HepG2 (cell line): ENCODE measurements at regions not wholly inside any gene's neighbourhood (a gene's known extent, or its start where the extent isn't known, plus 50 kb on each side); places are given as distances from the start of the nearest gene placed in this dataset.

Source experiments
- ATAC-seq: fragments of 200-7000 bp; cut with Tn5 transposase; 3 replicates; pipeline ENCODE4 v1.9.1; 2020; ENCODE audit warnings: mild to moderate bottlenecking, moderate library complexity
- BruUV-seq: library from RNA; stranded (reverse); fragments of 400-500 nt; replicated peaks from 2 replicates; lab custom pipeline; 2021; lab: Mats Ljungman, UMichigan
- CTCF ChIA-PET: fragments of 300-600 bp; formaldehyde crosslinking; extraction: SDS; loops from one replicate; lab custom pipeline; 2021; ENCODE audit warnings: low total read pairs, inconsistent platforms, low intra/inter-chr PET ratio; lab: Yijun Ruan, JAX
- POLR2A ChIA-PET: fragments of 350-600 bp; sonication (Branson Sonifier 250); formaldehyde crosslinking; loops from one replicate; lab custom pipeline; 2020; ENCODE audit warnings: antibody characterized with exemption, inconsistent platforms; lab: Yijun Ruan, JAX
- DNase-seq: peaks from one replicate; pipeline ENCODE4 v3.0.0-alpha.2; 2015; ENCODE audit warnings: low spot score
- FAIRE-seq: peaks from 3 replicates; lab custom pipeline; 2011; peaks lifted over from hg19 to GRCh38; lab: Jason Lieb, UNC
- H2AFZ ChIP-seq: one replicate; pipeline ENCODE4 v1.6.1; 2011; ENCODE audit warnings: low read length, inconsistent platforms
- H3K27ac ChIP-seq: fragments of 300-600 bp; 3 replicates; pipeline ENCODE4 v1.8.0; 2011; ENCODE audit warnings: mixed run types, mild to moderate bottlenecking, mixed read lengths, low read length, inconsistent platforms; ENCODE audit not compliant: insufficient read depth; ENCODE audit errors: extremely low read length
- H3K27me3 ChIP-seq, 2 experiments: fragments of 200-600 bp in 1 of 2; 2 replicates in 1 of 2; 3 replicates in 1 of 2; pipeline versions ENCODE4 v1.6.0 to v1.8.0; 2011; ENCODE audit warnings: low read length in 2 of 2, mild to moderate bottlenecking in 2 of 2, moderate library complexity in 2 of 2, inconsistent platforms in 1 of 2; ENCODE audit not compliant: insufficient read depth in 2 of 2, control insufficient read depth in 1 of 2
- H3K36me3 ChIP-seq, 2 experiments: fragments of 200-600 bp in 1 of 2; replicated peaks in 1 of 2; 2 replicates in 1 of 2; 3 replicates in 1 of 2; pipeline versions ENCODE4 v1.5.1 to v1.8.0; 2011; ENCODE audit warnings: low read length in 2 of 2, inconsistent platforms in 1 of 2; ENCODE audit not compliant: insufficient read depth in 2 of 2, control insufficient read depth in 1 of 2
- H3K4me1 ChIP-seq: 2 replicates; pipeline ENCODE4 v1.5.1; 2012; ENCODE audit warnings: low read length, inconsistent platforms; ENCODE audit not compliant: insufficient read depth
- H3K4me2 ChIP-seq: 2 replicates; pipeline ENCODE4 v1.6.0; 2011; ENCODE audit warnings: low read depth, low read length, inconsistent platforms
- H3K4me3 ChIP-seq, 3 experiments: fragments of 200-600 bp in 1 of 3; sonication (generic), shearing (Covaris generic) in 1 of 3; replicated peaks in 1 of 3; 2 replicates each; pipeline ENCODE4 v1.5.1; 2011 to 2016; ENCODE audit warnings: low read length in 3 of 3, inconsistent platforms in 2 of 3, low read depth in 2 of 3, mild to moderate bottlenecking in 2 of 3, control low read depth in 1 of 3, mixed read lengths in 1 of 3; ENCODE audit not compliant: insufficient read depth in 1 of 3
- H3K79me2 ChIP-seq: one replicate; pipeline ENCODE4 v1.6.1; 2011; ENCODE audit warnings: low read length, inconsistent platforms; ENCODE audit not compliant: insufficient read depth
- H3K9ac ChIP-seq: 2 replicates; pipeline ENCODE4 v1.6.0; 2011; ENCODE audit warnings: mild to moderate bottlenecking, low read depth, low read length, inconsistent platforms; ENCODE audit not compliant: insufficient read depth
- H3K9me3 ChIP-seq: 2 replicates; pipeline ENCODE4 v1.5.1; 2012; ENCODE audit warnings: mild to moderate bottlenecking, low read length
- H4K20me1 ChIP-seq: 2 replicates; pipeline ENCODE4 v1.6.0; 2011; ENCODE audit warnings: inconsistent platforms, mild to moderate bottlenecking, low read length, moderate library complexity; ENCODE audit not compliant: insufficient read depth
- AGO1 ChIP-seq: fragments of 200-400 bp; formaldehyde crosslinking; IDR thresholded peaks from 2 replicates; pipeline ENCODE4 v1.6.1; 2017; ENCODE audit warnings: mild to moderate bottlenecking, low read depth, low read length, moderate library complexity; ENCODE audit not compliant: poor library complexity, severe bottlenecking
- BRCA1 ChIP-seq: sonication (generic); formaldehyde crosslinking; IDR thresholded peaks from 2 replicates; pipeline ENCODE4 v1.4.0; 2020; ENCODE audit warnings: missing genetic modification reagents
- EED ChIP-seq: sonication (generic); formaldehyde crosslinking; IDR thresholded peaks from 2 replicates; pipeline ENCODE4 v1.5.0; 2020; ENCODE audit warnings: mild to moderate bottlenecking, missing genetic modification reagents
- FOXJ3 ChIP-seq: sonication (generic); formaldehyde crosslinking; IDR thresholded peaks from 2 replicates; pipeline ENCODE4 v1.4.0; 2020; ENCODE audit warnings: missing genetic modification reagents, mild to moderate bottlenecking, borderline replicate concordance
- GABPB1 ChIP-seq: IDR thresholded peaks from 2 replicates; pipeline ENCODE4 v1.6.1; 2016; ENCODE audit warnings: mild to moderate bottlenecking, missing genetic modification reagents, moderate library complexity, missing compliant biosample characterization
- MXI1 ChIP-seq: IDR thresholded peaks from 3 replicates; pipeline ENCODE4 v1.6.1; 2012; ENCODE audit warnings: low read depth, low read length, inconsistent platforms, borderline replicate concordance
- PAX8 ChIP-seq: sonication (generic); formaldehyde crosslinking; IDR thresholded peaks from 2 replicates; pipeline ENCODE4 v1.8.0; 2022; ENCODE audit warnings: mild to moderate bottlenecking, missing genetic modification reagents, borderline replicate concordance
- ZNF260 ChIP-seq: sonication (generic); formaldehyde crosslinking; IDR thresholded peaks from 2 replicates; pipeline ENCODE4 v1.4.0; 2020; ENCODE audit warnings: missing genetic modification reagents, low read depth, mild to moderate bottlenecking, borderline replicate concordance
- ZNF337 ChIP-seq: sonication (generic); formaldehyde crosslinking; IDR thresholded peaks from 2 replicates; pipeline ENCODE4 v1.5.1; 2020; ENCODE audit warnings: missing genetic modification reagents, low read depth, mild to moderate bottlenecking, borderline replicate concordance
- ZNF343 ChIP-seq: sonication (generic); formaldehyde crosslinking; IDR thresholded peaks from 2 replicates; pipeline ENCODE4 v1.4.0; 2020; ENCODE audit warnings: mild to moderate bottlenecking, missing genetic modification reagents
- WGBS: methylation state at CpG from one replicate; pipeline ENCODE4 v1.1.6; 2017; ENCODE audit warnings: low lambda C conversion rate; 5-methylcytosine and 5-hydroxymethylcytosine counted together
- in situ Hi-C: cut with HindIII; loops from 2 replicates; pipeline ENCODE4 v1.10.0; 2017; ENCODE audit warnings: low pct_unique_long_range_greater_than_20kb; ENCODE audit not compliant: extremely low pct_ligation_motif_present
- intact Hi-C: fragments of 100-400 bp; cut with micrococcal nuclease; formaldehyde crosslinking; loops from one replicate; pipeline ENCODE4 v1.10.0; 2022; ENCODE audit not compliant: unreplicated experiment
- TF ChIP-seq, protein P1 (sequence below): sonication (generic); formaldehyde crosslinking; IDR thresholded peaks from 2 replicates; pipeline ENCODE4 v1.4.0; 2020; ENCODE audit warnings: missing genetic modification reagents
- TF ChIP-seq, protein P2 (sequence below): sonication (generic); formaldehyde crosslinking; IDR thresholded peaks from 2 replicates; pipeline ENCODE4 v1.5.0; 2020; ENCODE audit warnings: missing genetic modification reagents, mild to moderate bottlenecking, borderline replicate concordance
- TF ChIP-seq, protein P3 (sequence below): IDR thresholded peaks from 2 replicates; pipeline ENCODE4 v1.6.1; 2016; ENCODE audit warnings: low read depth, borderline replicate concordance

DNA sequence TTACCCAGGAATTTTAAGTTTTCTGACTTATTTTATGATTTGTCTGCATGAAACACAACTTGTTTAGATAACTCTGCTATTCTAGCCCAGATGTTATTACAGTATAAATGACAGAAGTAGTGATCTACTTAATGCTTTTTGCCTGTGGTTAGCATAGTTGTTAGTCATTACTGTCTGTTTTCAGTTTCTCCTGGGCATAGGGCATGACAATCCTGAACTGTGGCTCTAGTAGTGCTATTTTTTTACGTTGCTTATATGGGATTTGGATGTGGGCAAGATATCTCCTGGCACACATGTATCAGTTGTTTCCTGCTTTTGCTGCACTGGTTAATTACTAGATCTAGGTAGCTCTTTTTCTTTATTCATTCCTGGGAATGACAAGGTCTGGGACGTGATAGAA is 1005.8 kb downstream of the PCDH18 start:
- in situ Hi-C loops: no loop called here
- no peak for ATAC-seq
- BruUV-seq: no TSS peak

More for the DNA sequence above, 1005.8 kb downstream of the PCDH18 start:
- DNase-seq: no peak
- WGBS: 8% methylated on average over 2 of the region's 2 CpGs
- Histone ChIP-seq H3K9me3 (no peaks in the 10 kb centered on the region), H3K4me2 (no peak overlapping the region), H3K27ac (no peak overlapping the region), H3K4me1 (no peaks in the 10 kb centered on the region), H3K27me3 (no peaks in the 10 kb centered on the region), H3K9ac (no peak overlapping the region), H3K36me3 (no peaks in the 10 kb centered on the region), H3K4me3 (no peak overlapping the region), H3K79me2 (no peaks in the 10 kb centered on the region), H4K20me1 (no peaks in the 10 kb centered on the region), H2AFZ (no peak overlapping the region)
- TF ChIP-seq BRCA1 (CRISPR knock-in tag) (no peak), MXI1 (no peak), ZNF337 (no peak), PAX8 (no peak), ZNF260 (CRISPR knock-in tag) (no peak), FOXJ3 (CRISPR knock-in tag) (no peak), GABPB1 (CRISPR knock-in tag) (no peak), EED (no peak), ZNF343 (no peak), AGO1 (no peak)
- TF ChIP-seq, protein P1, sequence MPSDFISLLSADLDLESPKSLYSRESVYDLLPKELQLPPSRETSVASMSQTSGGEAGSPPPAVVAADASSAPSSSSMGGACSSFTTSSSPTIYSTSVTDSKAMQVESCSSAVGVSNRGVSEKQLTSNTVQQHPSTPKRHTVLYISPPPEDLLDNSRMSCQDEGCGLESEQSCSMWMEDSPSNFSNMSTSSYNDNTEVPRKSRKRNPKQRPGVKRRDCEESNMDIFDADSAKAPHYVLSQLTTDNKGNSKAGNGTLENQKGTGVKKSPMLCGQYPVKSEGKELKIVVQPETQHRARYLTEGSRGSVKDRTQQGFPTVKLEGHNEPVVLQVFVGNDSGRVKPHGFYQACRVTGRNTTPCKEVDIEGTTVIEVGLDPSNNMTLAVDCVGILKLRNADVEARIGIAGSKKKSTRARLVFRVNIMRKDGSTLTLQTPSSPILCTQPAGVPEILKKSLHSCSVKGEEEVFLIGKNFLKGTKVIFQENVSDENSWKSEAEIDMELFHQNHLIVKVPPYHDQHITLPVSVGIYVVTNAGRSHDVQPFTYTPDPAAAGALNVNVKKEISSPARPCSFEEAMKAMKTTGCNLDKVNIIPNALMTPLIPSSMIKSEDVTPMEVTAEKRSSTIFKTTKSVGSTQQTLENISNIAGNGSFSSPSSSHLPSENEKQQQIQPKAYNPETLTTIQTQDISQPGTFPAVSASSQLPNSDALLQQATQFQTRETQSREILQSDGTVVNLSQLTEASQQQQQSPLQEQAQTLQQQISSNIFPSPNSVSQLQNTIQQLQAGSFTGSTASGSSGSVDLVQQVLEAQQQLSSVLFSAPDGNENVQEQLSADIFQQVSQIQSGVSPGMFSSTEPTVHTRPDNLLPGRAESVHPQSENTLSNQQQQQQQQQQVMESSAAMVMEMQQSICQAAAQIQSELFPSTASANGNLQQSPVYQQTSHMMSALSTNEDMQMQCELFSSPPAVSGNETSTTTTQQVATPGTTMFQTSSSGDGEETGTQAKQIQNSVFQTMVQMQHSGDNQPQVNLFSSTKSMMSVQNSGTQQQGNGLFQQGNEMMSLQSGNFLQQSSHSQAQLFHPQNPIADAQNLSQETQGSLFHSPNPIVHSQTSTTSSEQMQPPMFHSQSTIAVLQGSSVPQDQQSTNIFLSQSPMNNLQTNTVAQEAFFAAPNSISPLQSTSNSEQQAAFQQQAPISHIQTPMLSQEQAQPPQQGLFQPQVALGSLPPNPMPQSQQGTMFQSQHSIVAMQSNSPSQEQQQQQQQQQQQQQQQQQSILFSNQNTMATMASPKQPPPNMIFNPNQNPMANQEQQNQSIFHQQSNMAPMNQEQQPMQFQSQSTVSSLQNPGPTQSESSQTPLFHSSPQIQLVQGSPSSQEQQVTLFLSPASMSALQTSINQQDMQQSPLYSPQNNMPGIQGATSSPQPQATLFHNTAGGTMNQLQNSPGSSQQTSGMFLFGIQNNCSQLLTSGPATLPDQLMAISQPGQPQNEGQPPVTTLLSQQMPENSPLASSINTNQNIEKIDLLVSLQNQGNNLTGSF (CRISPR knock-in tag): no peak
- TF ChIP-seq, protein P2, sequence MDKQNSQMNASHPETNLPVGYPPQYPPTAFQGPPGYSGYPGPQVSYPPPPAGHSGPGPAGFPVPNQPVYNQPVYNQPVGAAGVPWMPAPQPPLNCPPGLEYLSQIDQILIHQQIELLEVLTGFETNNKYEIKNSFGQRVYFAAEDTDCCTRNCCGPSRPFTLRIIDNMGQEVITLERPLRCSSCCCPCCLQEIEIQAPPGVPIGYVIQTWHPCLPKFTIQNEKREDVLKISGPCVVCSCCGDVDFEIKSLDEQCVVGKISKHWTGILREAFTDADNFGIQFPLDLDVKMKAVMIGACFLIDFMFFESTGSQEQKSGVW (CRISPR knock-in tag): no peak
- TF ChIP-seq, protein P3, sequence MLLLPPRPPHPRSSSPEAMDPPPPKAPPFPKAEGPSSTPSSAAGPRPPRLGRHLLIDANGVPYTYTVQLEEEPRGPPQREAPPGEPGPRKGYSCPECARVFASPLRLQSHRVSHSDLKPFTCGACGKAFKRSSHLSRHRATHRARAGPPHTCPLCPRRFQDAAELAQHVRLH: no peak
- ChIA-PET CTCF (no interaction called here), POLR2A (no interaction called here)
- intact Hi-C loops: no loop called here
- FAIRE-seq: no peak
